ENCODE measurements at regions not wholly inside any gene's neighbourhood (a gene's known extent, or its start where the extent isn't known, plus 50 kb on each side); places are given as distances from the start of the nearest gene placed in this dataset.

GRCh38 chr21:28804089-28804670 is 188.5 kb downstream of the LTN1 start:
- TF ChIP-seq, protein P1, sequence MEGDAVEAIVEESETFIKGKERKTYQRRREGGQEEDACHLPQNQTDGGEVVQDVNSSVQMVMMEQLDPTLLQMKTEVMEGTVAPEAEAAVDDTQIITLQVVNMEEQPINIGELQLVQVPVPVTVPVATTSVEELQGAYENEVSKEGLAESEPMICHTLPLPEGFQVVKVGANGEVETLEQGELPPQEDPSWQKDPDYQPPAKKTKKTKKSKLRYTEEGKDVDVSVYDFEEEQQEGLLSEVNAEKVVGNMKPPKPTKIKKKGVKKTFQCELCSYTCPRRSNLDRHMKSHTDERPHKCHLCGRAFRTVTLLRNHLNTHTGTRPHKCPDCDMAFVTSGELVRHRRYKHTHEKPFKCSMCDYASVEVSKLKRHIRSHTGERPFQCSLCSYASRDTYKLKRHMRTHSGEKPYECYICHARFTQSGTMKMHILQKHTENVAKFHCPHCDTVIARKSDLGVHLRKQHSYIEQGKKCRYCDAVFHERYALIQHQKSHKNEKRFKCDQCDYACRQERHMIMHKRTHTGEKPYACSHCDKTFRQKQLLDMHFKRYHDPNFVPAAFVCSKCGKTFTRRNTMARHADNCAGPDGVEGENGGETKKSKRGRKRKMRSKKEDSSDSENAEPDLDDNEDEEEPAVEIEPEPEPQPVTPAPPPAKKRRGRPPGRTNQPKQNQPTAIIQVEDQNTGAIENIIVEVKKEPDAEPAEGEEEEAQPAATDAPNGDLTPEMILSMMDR (IDR thresholded peaks at IDR 0.05; ENCODE audit: insufficient read depth, low read length, poor library complexity, severe bottlenecking), result no peak
- TF ChIP-seq EZH2phosphoT487 (conservative IDR thresholded peaks at IDR 0.05; ENCODE audit: low read length), result no peak
- Histone ChIP-seq H3K9ac (ENCODE audit: low read length) (no peak overlapping the region), H3F3A (ENCODE audit: insufficient read depth) (no peaks in the 10 kb centered on the region)

GRCh38 chr21:28801906-28802305 is 190.8 kb downstream of the LTN1 start:
- H3K4me2 ChIP-seq (ENCODE audit: low read depth, low read length, poor library complexity, severe bottlenecking), result no peak overlapping the region
- no peaks in the 10 kb centered on the region for H3F3A ChIP-seq (ENCODE audit: insufficient read depth)
- TF ChIP-seq, protein P1 (IDR thresholded peaks at IDR 0.05; ENCODE audit: insufficient read depth, low read length, poor library complexity, severe bottlenecking), result no peak
- no peak for TF ChIP-seq EZH2phosphoT487 (conservative IDR thresholded peaks at IDR 0.05; ENCODE audit: low read length)
- H3K79me2 ChIP-seq (ENCODE audit: insufficient read depth, low read length), result no peaks in the 10 kb centered on the region
- no peaks in the 10 kb centered on the region for H3K9me3 ChIP-seq (ENCODE audit: insufficient read depth, low read length)
- H3K27ac ChIP-seq (ENCODE audit: low read depth, low read length), result no peak overlapping the region
- no peaks in the 10 kb centered on the region for H3K36me3 ChIP-seq (ENCODE audit: low read length)
- H3K9ac ChIP-seq (ENCODE audit: low read length), result no peak overlapping the region
- no peaks in the 10 kb centered on the region for H4K20me1 ChIP-seq (ENCODE audit: low read depth, low read length)
- H2AFZ ChIP-seq (ENCODE audit: low read depth, low read length, severe bottlenecking), result no peak overlapping the region
- H3K4me3 ChIP-seq (ENCODE audit: insufficient read depth, low read length, poor library complexity, severe bottlenecking), result no peak overlapping the region
- H3K27me3 ChIP-seq (ENCODE audit: low read length), result no peaks in the 10 kb centered on the region
- H3K9me2 ChIP-seq (replicated peaks; ENCODE audit: insufficient read depth, low read length), result no peaks in the 10 kb centered on the region

More at GRCh38 chr21:28804089-28804670, 188.5 kb downstream of the LTN1 start:
- no peak overlapping the region for H3K4me2 ChIP-seq (ENCODE audit: low read depth, low read length, poor library complexity, severe bottlenecking)
- no peaks in the 10 kb centered on the region for H3K79me2 ChIP-seq (ENCODE audit: insufficient read depth, low read length)
- H3K4me3 ChIP-seq (ENCODE audit: insufficient read depth, low read length, poor library complexity, severe bottlenecking), result no peak overlapping the region
- H3K36me3 ChIP-seq (ENCODE audit: low read length), result no peaks in the 10 kb centered on the region
- H2AFZ ChIP-seq (ENCODE audit: low read depth, low read length, severe bottlenecking), result no peak overlapping the region
- no peaks in the 10 kb centered on the region for H3K27me3 ChIP-seq (ENCODE audit: low read length)
- no peaks in the 10 kb centered on the region for H4K20me1 ChIP-seq (ENCODE audit: low read depth, low read length)
- no peak overlapping the region for H3K27ac ChIP-seq (ENCODE audit: low read depth, low read length)
- no peaks in the 10 kb centered on the region for H3K9me3 ChIP-seq (ENCODE audit: insufficient read depth, low read length)
- H3K9me2 ChIP-seq (replicated peaks; ENCODE audit: insufficient read depth, low read length), result no peaks in the 10 kb centered on the region

- Histone ChIP-seq H3K36me3 (ENCODE audit: low read length) (no peaks in the 10 kb centered on the region), H2AFZ (ENCODE audit: low read depth, low read length, severe bottlenecking) (no peak overlapping the region), H3K27me3 (ENCODE audit: low read length) (no peaks in the 10 kb centered on the region), H3K9me3 (ENCODE audit: insufficient read depth, low read length) (no peaks in the 10 kb centered on the region), H3K4me3 (ENCODE audit: insufficient read depth, low read length, poor library complexity, severe bottlenecking) (no peak overlapping the region), H3F3A (ENCODE audit: insufficient read depth) (no peaks in the 10 kb centered on the region), H4K20me1 (ENCODE audit: low read depth, low read length) (no peaks in the 10 kb centered on the region), H3K4me2 (ENCODE audit: low read depth, low read length, poor library complexity, severe bottlenecking) (no peak overlapping the region), H3K27ac (ENCODE audit: low read depth, low read length) (no peak overlapping the region), H3K9me2 (replicated peaks; ENCODE audit: insufficient read depth, low read length) (no peaks in the 10 kb centered on the region), H3K79me2 (ENCODE audit: insufficient read depth, low read length) (no peaks in the 10 kb centered on the region), H3K9ac (ENCODE audit: low read length) (no peak overlapping the region)
- TF ChIP-seq, protein P1 (IDR thresholded peaks at IDR 0.05; ENCODE audit: insufficient read depth, low read length, poor library complexity, severe bottlenecking), result no peak
- no peak for TF ChIP-seq EZH2phosphoT487 (conservative IDR thresholded peaks at IDR 0.05; ENCODE audit: low read length)
Measured at GRCh38 chr21:28799926-28800325, 192.8 kb downstream of the LTN1 start.
